Pancreas (tissue), 10 donors: ENCODE measurements at regions not wholly inside any gene's neighbourhood (a gene's known extent, or its start where the extent isn't known, plus 50 kb on each side); places are given as distances from the start of the nearest gene placed in this dataset.
"Not testable (repeated sequence)": the region's sequence is repeated elsewhere in the genome, so short reads cannot be mapped to it uniquely, and the experiment has no call there.

Source experiments
- ATAC-seq, 4 donors: fragments of 200-7000 bp; cut with Tn5 transposase; one replicate each; pipeline versions ENCODE4 v1.8.0 to v1.9.1; 2020; ENCODE audit warnings: mild to moderate bottlenecking in 4 of 4, moderate library complexity in 4 of 4
- DNase-seq, 6 donors: peaks; one replicate each; pipeline ENCODE4 v3.0.0-alpha.2; 2020
- FAIRE-seq: peaks from 2 replicates; lab custom pipeline; 2012; peaks lifted over from hg19 to GRCh38; lab: Jason Lieb, UNC
- H3K27ac ChIP-seq, 4 donors: fragments of 200-600 bp; sonication (generic); 1 replicate in 3 of 4; 2 replicates in 1 of 4; pipeline versions ENCODE4 v1.5.0 to v1.8.0; 2020
- H3K27me3 ChIP-seq, 4 donors: fragments of 200-600 bp; one replicate each; pipeline ENCODE4 v1.8.0; 2021
- H3K36me3 ChIP-seq, 3 donors: fragments of 200-600 bp; sonication (generic) in 1 of 3; one replicate each; pipeline versions ENCODE4 v1.5.0 to v1.8.0; 2020 to 2021
- H3K4me1 ChIP-seq, 3 donors: fragments of 200-600 bp; one replicate each; pipeline ENCODE4 v1.8.0; 2021
- H3K4me3 ChIP-seq, 4 donors: fragments of 200-600 bp; sonication (generic) in 2 of 4; one replicate each; pipeline versions ENCODE4 v1.5.0 to v1.8.0; 2020 to 2021
- H3K9me3 ChIP-seq, 4 donors: fragments of 200-600 bp; one replicate each; pipeline ENCODE4 v1.8.0; 2021
- WGBS, 2 donors: extraction: QIAGEN DNeasy Blood & Tissue Kit; methylation state at CpG; one replicate each; pipeline ENCODE4 v1.1.7; 2013; 5-methylcytosine and 5-hydroxymethylcytosine counted together
- intact Hi-C, 3 donors: fragments of 100-400 bp; cut with DNase I; formaldehyde crosslinking; loops; one replicate each; pipeline versions ENCODE4 v1.11.1 to v1.14.2; 2022
- TF ChIP-seq, protein P1 (sequence below), 4 donors: fragments of 200-600 bp; sonication (generic) in 3 of 4; IDR thresholded peaks; one replicate each; pipeline versions ENCODE4 v1.5.0 to v1.8.0; 2021; ENCODE audit warnings: antibody characterized with exemption in 4 of 4
- donor health status: healthy with polysubstance abuse.
- donor health status: DM: no; HTN: no; CAD: no; lungs with moderate emphysema.
- donor health status: DM: no; HTN: no; CAD: no.
- donor health status: control.
- donor health status: control.
- donor health status: Bipolar disorder and iron deficiency.
- donor health status: DM: yes; HTN: yes; CAD: no.
- donor health status: DM: no; HTN: no; CAD: no.
- donor health status: DM: no; HTN: no; CAD: no.
- donor health status: DM: yes; HTN: yes; CAD: no.

DNA sequence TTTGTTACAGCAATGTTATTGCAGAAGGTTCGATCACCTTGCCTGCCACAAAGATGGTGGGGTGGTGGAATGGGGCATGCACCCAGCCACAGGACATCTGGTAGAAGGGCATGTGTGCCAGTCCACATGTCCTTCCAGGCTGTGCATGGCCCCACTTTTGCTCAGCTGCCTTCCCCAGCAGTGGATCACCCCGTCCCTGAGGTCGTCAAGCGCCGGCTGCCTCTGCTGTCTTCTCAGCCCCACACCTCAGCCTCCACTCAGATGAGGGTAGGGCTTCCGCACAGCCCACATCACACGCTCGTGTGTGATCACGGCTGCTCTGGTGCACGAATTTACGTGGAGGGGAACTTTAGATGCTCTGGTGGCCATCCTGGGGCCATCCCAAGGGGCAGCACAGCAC is 109.5 kb upstream of the PMEPA1 start:
- FAIRE-seq, result no peak
- Histone ChIP-seq H3K27ac (no peak overlapping the region), H3K4me1 (no peaks in the 10 kb centered on the region), H3K9me3 (no peaks in the 10 kb centered on the region), H3K27me3 (no peaks in the 10 kb centered on the region), H3K4me3 (no peak overlapping the region), H3K36me3 (no peaks in the 10 kb centered on the region)
- DNase-seq, result peak in 1 of 6 donors; percentile 32
- TF ChIP-seq, protein P1, sequence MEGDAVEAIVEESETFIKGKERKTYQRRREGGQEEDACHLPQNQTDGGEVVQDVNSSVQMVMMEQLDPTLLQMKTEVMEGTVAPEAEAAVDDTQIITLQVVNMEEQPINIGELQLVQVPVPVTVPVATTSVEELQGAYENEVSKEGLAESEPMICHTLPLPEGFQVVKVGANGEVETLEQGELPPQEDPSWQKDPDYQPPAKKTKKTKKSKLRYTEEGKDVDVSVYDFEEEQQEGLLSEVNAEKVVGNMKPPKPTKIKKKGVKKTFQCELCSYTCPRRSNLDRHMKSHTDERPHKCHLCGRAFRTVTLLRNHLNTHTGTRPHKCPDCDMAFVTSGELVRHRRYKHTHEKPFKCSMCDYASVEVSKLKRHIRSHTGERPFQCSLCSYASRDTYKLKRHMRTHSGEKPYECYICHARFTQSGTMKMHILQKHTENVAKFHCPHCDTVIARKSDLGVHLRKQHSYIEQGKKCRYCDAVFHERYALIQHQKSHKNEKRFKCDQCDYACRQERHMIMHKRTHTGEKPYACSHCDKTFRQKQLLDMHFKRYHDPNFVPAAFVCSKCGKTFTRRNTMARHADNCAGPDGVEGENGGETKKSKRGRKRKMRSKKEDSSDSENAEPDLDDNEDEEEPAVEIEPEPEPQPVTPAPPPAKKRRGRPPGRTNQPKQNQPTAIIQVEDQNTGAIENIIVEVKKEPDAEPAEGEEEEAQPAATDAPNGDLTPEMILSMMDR (IDR thresholded peaks at IDR 0.05), result no peak
- intact Hi-C loops, result no loop called here
- WGBS, 2 donors, result 67 to 71% methylated on average over 11 of the region's 11 CpGs
- ATAC-seq, result no peak

DNA sequence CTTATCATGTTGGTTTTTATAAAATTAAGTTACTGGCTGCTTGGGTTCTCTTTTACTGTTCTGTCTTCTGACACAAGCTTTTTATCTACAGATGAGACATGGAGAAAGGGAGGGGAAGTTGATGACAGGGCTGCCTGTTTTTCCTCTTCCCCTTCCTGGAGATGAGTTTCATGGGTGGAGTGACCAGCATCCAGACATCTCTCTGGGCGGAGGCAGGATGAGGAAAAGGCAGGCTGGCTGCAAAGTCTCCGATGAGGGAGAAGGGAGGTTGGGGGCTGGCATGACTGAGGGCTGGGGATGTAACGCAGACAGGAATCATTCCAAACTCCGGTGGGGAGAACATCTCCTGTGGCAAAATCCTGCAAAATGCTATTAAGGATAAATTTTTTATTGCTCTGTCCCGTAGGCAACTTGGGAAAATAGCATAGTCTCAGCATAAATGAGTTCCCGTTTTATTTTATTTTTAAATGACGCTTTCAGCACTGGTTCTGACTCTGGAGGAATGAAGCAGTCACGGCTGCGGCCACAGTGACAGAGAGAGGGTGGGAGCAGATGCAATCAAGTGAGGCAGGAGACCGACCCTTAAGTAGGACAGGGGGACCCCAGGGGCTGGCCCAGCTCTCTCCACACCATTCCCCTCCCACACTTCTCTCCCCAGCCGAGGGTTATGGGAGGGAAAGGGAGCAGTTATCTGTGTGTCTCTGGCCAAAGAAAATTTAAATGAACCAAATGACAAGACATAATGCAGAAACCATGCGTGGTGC is 108.8 kb upstream of the PMEPA1 start:
- H3K9me3 ChIP-seq, result no peaks in the 10 kb centered on the region
- no peaks in the 10 kb centered on the region for H3K4me1 ChIP-seq
- 52 to 69% methylated on average over 12 of the region's 12 CpGs for WGBS, 2 donors
- H3K27me3 ChIP-seq, result no peaks in the 10 kb centered on the region
- TF ChIP-seq, protein P1 (IDR thresholded peaks at IDR 0.05), result no peak
- H3K36me3 ChIP-seq, result no peaks in the 10 kb centered on the region
- H3K27ac ChIP-seq, result no peak overlapping the region
- no peak overlapping the region for H3K4me3 ChIP-seq
- ATAC-seq (peak in 1 of 4 donors; percentile 16), DNase-seq (no peak), FAIRE-seq (no peak)
- intact Hi-C loops, result no loop called here

DNA sequence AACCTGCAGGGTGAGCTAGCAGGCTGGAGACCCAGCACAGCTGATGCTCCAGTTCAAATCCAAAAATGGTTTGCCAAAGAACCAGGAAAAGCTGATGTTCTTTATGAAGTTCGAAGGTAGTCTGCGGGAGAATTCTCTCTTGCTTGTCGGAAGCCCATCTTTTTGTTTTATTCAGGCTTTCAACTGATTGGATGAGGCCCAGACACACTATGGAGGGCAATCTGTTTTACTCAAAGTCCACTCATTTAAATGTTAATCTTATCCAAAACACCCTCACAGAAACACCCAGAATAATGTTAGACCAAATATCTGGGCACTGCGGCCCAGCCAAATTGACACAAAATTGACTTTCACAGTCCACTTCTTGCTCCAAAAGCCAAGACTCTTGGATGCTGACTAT is 105.6 kb upstream of the PMEPA1 start:
- no peak for ATAC-seq
- Histone ChIP-seq H3K9me3 (no peaks in the 10 kb centered on the region), H3K27ac (no peak overlapping the region), H3K4me3 (no peak overlapping the region), H3K27me3 (no peaks in the 10 kb centered on the region), H3K36me3 (no peaks in the 10 kb centered on the region), H3K4me1 (no peaks in the 10 kb centered on the region)
- TF ChIP-seq, protein P1 (IDR thresholded peaks at IDR 0.05), result no peak
- 83 to 91% methylated on average over 4 of the region's 4 CpGs for WGBS, 2 donors
- DNase-seq, result no peak
- intact Hi-C loops, result no loop called here
- FAIRE-seq, result no peak

DNA sequence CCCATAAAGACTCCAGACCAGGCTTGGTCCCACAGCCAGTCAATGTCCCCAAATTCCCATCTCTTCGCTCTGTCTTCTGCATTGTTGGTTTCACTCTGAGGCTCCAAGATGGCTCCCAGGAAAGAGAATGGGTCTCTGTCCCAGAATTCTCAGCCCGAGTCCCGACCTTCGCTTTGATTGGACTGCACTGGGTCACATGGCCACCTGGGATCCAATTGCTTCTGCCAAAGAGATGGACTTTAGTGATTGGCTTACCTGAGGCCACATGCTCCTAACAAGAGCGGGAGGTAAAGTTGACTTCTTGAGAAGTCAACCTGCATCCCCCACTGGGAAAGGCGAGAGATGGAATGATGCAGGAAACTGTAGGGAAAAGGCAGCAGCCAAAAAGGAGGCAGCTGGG is 104.7 kb upstream of the PMEPA1 start:
- FAIRE-seq, result no peak
- no peak for DNase-seq
- no peaks in the 10 kb centered on the region for H3K9me3 ChIP-seq
- H3K27ac ChIP-seq, result no peak overlapping the region
- H3K27me3 ChIP-seq, result no peaks in the 10 kb centered on the region
- intact Hi-C loops, result no loop called here
- TF ChIP-seq, protein P1 (IDR thresholded peaks at IDR 0.05), result no peak
- no peaks in the 10 kb centered on the region for H3K36me3 ChIP-seq
- 85 to 97% methylated on average over 6 of the region's 6 CpGs for WGBS, 2 donors
- no peak for ATAC-seq
- H3K4me1 ChIP-seq, result no peaks in the 10 kb centered on the region
- H3K4me3 ChIP-seq, result no peak overlapping the region

DNA sequence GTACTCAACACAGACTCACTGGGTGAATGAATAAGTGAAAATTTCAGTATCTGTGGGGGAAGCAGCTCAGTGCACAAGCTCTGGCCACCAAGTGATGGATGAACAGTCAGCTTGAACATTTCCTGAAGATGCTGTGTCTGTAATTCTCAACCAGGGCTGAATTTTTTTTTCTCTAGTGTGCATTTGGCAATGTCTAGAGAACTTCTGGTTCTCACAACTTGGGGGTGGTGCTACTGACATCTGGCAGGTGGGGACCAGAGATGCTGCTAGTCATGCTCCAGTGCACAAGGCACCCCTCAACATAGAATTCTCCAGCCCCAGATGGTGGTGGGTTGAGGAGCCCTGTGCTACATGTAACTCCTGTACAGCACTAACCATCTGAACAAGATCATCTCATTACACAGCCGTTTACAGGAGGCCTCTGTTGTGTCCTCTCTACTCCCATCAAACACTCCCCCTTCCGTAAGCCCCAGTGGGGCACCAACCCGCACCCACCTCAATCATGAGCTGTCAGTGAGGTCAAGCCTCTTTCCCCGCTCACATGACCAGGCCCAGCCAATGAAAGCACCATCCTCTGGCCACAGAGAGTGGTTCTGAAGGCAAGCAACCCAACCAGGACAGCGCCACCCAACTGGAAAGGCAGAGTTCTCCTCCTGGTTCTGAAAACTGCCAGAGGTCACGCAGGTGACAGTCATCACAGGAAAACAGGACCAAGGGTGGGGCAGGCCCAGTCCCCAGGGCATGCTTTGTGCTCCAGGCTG is 103.9 kb upstream of the PMEPA1 start:
- Histone ChIP-seq H3K36me3 (no peaks in the 10 kb centered on the region), H3K27ac (no peak overlapping the region), H3K4me1 (no peaks in the 10 kb centered on the region), H3K27me3 (no peaks in the 10 kb centered on the region), H3K4me3 (no peak overlapping the region), H3K9me3 (no peaks in the 10 kb centered on the region)
- DNase-seq (no peak), FAIRE-seq (no peak), ATAC-seq (no peak)
- TF ChIP-seq, protein P1 (IDR thresholded peaks at IDR 0.05), result no peak
- intact Hi-C loops, result no loop called here
- WGBS, 2 donors, result 75 to 79% methylated on average over 6 of the region's 6 CpGs

DNA sequence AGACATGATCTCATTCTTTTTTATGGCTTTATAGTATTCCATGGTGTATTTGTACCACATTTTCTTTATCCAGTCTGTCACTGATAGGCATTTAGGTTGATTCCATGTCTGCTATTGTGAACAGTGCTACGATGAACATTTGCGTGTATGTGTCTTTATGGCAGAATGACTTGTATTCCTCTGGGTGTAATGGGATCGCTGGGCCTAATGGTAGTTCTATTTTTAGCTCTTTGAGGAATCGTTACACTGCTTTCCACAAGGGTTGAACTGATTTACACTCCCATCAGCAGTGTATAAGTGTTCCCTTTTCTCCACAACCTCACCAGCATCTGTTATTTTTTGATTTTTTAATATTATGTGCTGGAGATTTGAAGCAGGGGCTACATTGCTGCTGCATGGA is 102.8 kb upstream of the PMEPA1 start:
- intact Hi-C loops, H3K36me3 ChIP-seq, ATAC-seq, H3K9me3 ChIP-seq, FAIRE-seq, H3K27ac ChIP-seq, H3K4me1 ChIP-seq, H3K4me3 ChIP-seq, DNase-seq, H3K27me3 ChIP-seq: not testable (repeated sequence)
- WGBS, 2 donors, result 82 to 92% methylated on average over 4 of the region's 4 CpGs
